ENCODE measurements at regions not wholly inside any gene's neighbourhood (a gene's known extent, or its start where the extent isn't known, plus 50 kb on each side); places are given as distances from the start of the nearest gene placed in this dataset.

- Histone ChIP-seq H2AK5ac (ENCODE audit: low read length) (no peak overlapping the region), H3K4me3 (ENCODE audit: low read depth, low read length) (no peak overlapping the region), H2BK5ac (ENCODE audit: low read depth, low read length, poor library complexity) (no peak overlapping the region), H2AFZ (ENCODE audit: insufficient read depth, low read length, poor library complexity) (no peak overlapping the region), H3K4me2 (ENCODE audit: low read length) (no peak overlapping the region), H3K27ac (ENCODE audit: low read depth, low read length) (no peak overlapping the region), H3K14ac (ENCODE audit: low read length) (no peak overlapping the region), H3K79me1 (ENCODE audit: low read length) (no peaks in the 10 kb centered on the region), H3K79me2 (ENCODE audit: control insufficient read depth, insufficient read depth, low read length, poor library complexity) (no peaks in the 10 kb centered on the region), H3K4ac (ENCODE audit: low read depth, low read length) (no peak overlapping the region), H4K8ac (ENCODE audit: low read depth, low read length) (no peak overlapping the region), H2BK12ac (ENCODE audit: low read length) (no peak overlapping the region), H3K23ac (ENCODE audit: low read length) (no peak overlapping the region), H3K4me1 (ENCODE audit: control insufficient read depth in 1 of 2, insufficient read depth in 2 of 2, low read length in 2 of 2) (no peaks in the 10 kb centered on the region), H4K12ac (ENCODE audit: low read depth, low read length) (no peak overlapping the region), H2BK120ac (ENCODE audit: insufficient read depth, low read length, poor library complexity) (no peak overlapping the region), H3K27me3 (ENCODE audit: insufficient read depth, low read length) (no peaks in the 10 kb centered on the region), H3K9ac (ENCODE audit: low read length) (no peak overlapping the region), H3K9me3 (ENCODE audit: insufficient read depth, low read depth, low read length) (peaks cover 6% of the 10 kb centered on the region), H4K91ac (ENCODE audit: low read depth, low read length) (no peak overlapping the region), H3K36me3 (ENCODE audit: control insufficient read depth in 1 of 2, insufficient read depth in 2 of 2, low read length in 2 of 2) (no peaks in the 10 kb centered on the region), H3K18ac (ENCODE audit: low read length) (no peak overlapping the region)
- DNase-seq: no peak
Measured at GRCh38 chr13:90401150-90401549, 946.3 kb upstream of the MIR17HG start.

- Histone ChIP-seq H3K9me3 (ENCODE audit: insufficient read depth, low read depth, low read length) (peaks cover 6% of the 10 kb centered on the region), H3K18ac (ENCODE audit: low read length) (no peak overlapping the region), H3K4ac (ENCODE audit: low read depth, low read length) (no peak overlapping the region), H2AK5ac (ENCODE audit: low read length) (no peak overlapping the region), H3K4me1 (ENCODE audit: control insufficient read depth in 1 of 2, insufficient read depth in 2 of 2, low read length in 2 of 2) (no peaks in the 10 kb centered on the region), H2AFZ (ENCODE audit: insufficient read depth, low read length, poor library complexity) (no peak overlapping the region), H3K36me3 (ENCODE audit: control insufficient read depth in 1 of 2, insufficient read depth in 2 of 2, low read length in 2 of 2) (no peaks in the 10 kb centered on the region), H3K9ac (ENCODE audit: low read length) (no peak overlapping the region), H4K8ac (ENCODE audit: low read depth, low read length) (no peak overlapping the region), H2BK5ac (ENCODE audit: low read depth, low read length, poor library complexity) (no peak overlapping the region), H3K79me1 (ENCODE audit: low read length) (no peaks in the 10 kb centered on the region), H3K14ac (ENCODE audit: low read length) (no peak overlapping the region), H4K12ac (ENCODE audit: low read depth, low read length) (no peak overlapping the region), H3K4me2 (ENCODE audit: low read length) (no peak overlapping the region), H4K91ac (ENCODE audit: low read depth, low read length) (no peak overlapping the region), H3K27me3 (ENCODE audit: insufficient read depth, low read length) (no peaks in the 10 kb centered on the region), H3K23ac (ENCODE audit: low read length) (no peak overlapping the region), H2BK12ac (ENCODE audit: low read length) (no peak overlapping the region), H2BK120ac (ENCODE audit: insufficient read depth, low read length, poor library complexity) (no peak overlapping the region), H3K4me3 (ENCODE audit: low read depth, low read length) (no peak overlapping the region), H3K79me2 (ENCODE audit: control insufficient read depth, insufficient read depth, low read length, poor library complexity) (no peaks in the 10 kb centered on the region), H3K27ac (ENCODE audit: low read depth, low read length) (no peak overlapping the region)
- WGBS (ENCODE audit: extremely low coverage, insufficient coverage, insufficient read length): no CpG with 5 or more reads among the region's 1 CpG
- DNase-seq: no peak
Measured at GRCh38 chr13:90402102-90402501, 945.4 kb upstream of the MIR17HG start.

- Histone ChIP-seq H3K4me3 (ENCODE audit: low read depth, low read length) (no peak overlapping the region), H2BK5ac (ENCODE audit: low read depth, low read length, poor library complexity) (no peak overlapping the region), H3K27me3 (ENCODE audit: insufficient read depth, low read length) (no peaks in the 10 kb centered on the region), H3K79me2 (ENCODE audit: control insufficient read depth, insufficient read depth, low read length, poor library complexity) (no peaks in the 10 kb centered on the region), H3K4me2 (ENCODE audit: low read length) (no peak overlapping the region), H2AK5ac (ENCODE audit: low read length) (no peak overlapping the region), H3K18ac (ENCODE audit: low read length) (no peak overlapping the region), H3K4ac (ENCODE audit: low read depth, low read length) (no peak overlapping the region), H2BK120ac (ENCODE audit: insufficient read depth, low read length, poor library complexity) (no peak overlapping the region), H3K23ac (ENCODE audit: low read length) (no peak overlapping the region), H4K91ac (ENCODE audit: low read depth, low read length) (no peak overlapping the region), H3K27ac (ENCODE audit: low read depth, low read length) (no peak overlapping the region), H3K9me3 (ENCODE audit: insufficient read depth, low read depth, low read length) (peaks cover 6% of the 10 kb centered on the region), H3K9ac (ENCODE audit: low read length) (no peak overlapping the region), H3K14ac (ENCODE audit: low read length) (no peak overlapping the region), H4K8ac (ENCODE audit: low read depth, low read length) (no peak overlapping the region), H2BK12ac (ENCODE audit: low read length) (no peak overlapping the region), H2AFZ (ENCODE audit: insufficient read depth, low read length, poor library complexity) (no peak overlapping the region), H3K4me1 (ENCODE audit: control insufficient read depth in 1 of 2, insufficient read depth in 2 of 2, low read length in 2 of 2) (no peaks in the 10 kb centered on the region), H3K36me3 (ENCODE audit: control insufficient read depth in 1 of 2, insufficient read depth in 2 of 2, low read length in 2 of 2) (no peaks in the 10 kb centered on the region), H4K12ac (ENCODE audit: low read depth, low read length) (no peak overlapping the region), H3K79me1 (ENCODE audit: low read length) (no peaks in the 10 kb centered on the region)
- WGBS (ENCODE audit: extremely low coverage, insufficient coverage, insufficient read length): no CpG with 5 or more reads among the region's 1 CpG
- DNase-seq: no peak
Measured at GRCh38 chr13:90402613-90403012, 944.9 kb upstream of the MIR17HG start.

- Histone ChIP-seq H3K14ac (ENCODE audit: low read length) (no peak overlapping the region), H2BK12ac (ENCODE audit: low read length) (no peak overlapping the region), H4K8ac (ENCODE audit: low read depth, low read length) (no peak overlapping the region), H3K4me3 (ENCODE audit: low read depth, low read length) (no peak overlapping the region), H3K36me3 (ENCODE audit: control insufficient read depth in 1 of 2, insufficient read depth in 2 of 2, low read length in 2 of 2) (no peaks in the 10 kb centered on the region), H3K27ac (ENCODE audit: low read depth, low read length) (no peak overlapping the region), H3K79me1 (ENCODE audit: low read length) (no peaks in the 10 kb centered on the region), H4K91ac (ENCODE audit: low read depth, low read length) (no peak overlapping the region), H3K79me2 (ENCODE audit: control insufficient read depth, insufficient read depth, low read length, poor library complexity) (no peaks in the 10 kb centered on the region), H3K4ac (ENCODE audit: low read depth, low read length) (no peak overlapping the region), H2AFZ (ENCODE audit: insufficient read depth, low read length, poor library complexity) (no peak overlapping the region), H2BK120ac (ENCODE audit: insufficient read depth, low read length, poor library complexity) (no peak overlapping the region), H2AK5ac (ENCODE audit: low read length) (no peak overlapping the region), H3K23ac (ENCODE audit: low read length) (no peak overlapping the region), H3K27me3 (ENCODE audit: insufficient read depth, low read length) (no peaks in the 10 kb centered on the region), H3K18ac (ENCODE audit: low read length) (no peak overlapping the region), H3K9ac (ENCODE audit: low read length) (no peak overlapping the region), H4K12ac (ENCODE audit: low read depth, low read length) (no peak overlapping the region), H3K4me2 (ENCODE audit: low read length) (no peak overlapping the region), H3K9me3 (ENCODE audit: insufficient read depth, low read depth, low read length) (peaks cover 6% of the 10 kb centered on the region), H2BK5ac (ENCODE audit: low read depth, low read length, poor library complexity) (no peak overlapping the region), H3K4me1 (ENCODE audit: control insufficient read depth in 1 of 2, insufficient read depth in 2 of 2, low read length in 2 of 2) (no peaks in the 10 kb centered on the region)
- DNase-seq: no peak
- WGBS (ENCODE audit: extremely low coverage, insufficient coverage, insufficient read length): no CpG with 5 or more reads among the region's 14 CpGs
Measured at GRCh38 chr13:90403330-90404082, 944.0 kb upstream of the MIR17HG start.

All from trophoblast cell (in vitro differentiated cells and primary cell).